GM21447 (cell line): ENCODE measurements at regions not wholly inside any gene's neighbourhood (a gene's known extent, or its start where the extent isn't known, plus 50 kb on each side); places are given as distances from the start of the nearest gene placed in this dataset.

ENCODE experiments used
- ATAC-seq: cut with Tn5 transposase; IDR thresholded peaks from one replicate; pipeline ENCODE4 v1.9.1; 2021; ENCODE audit not compliant: unreplicated experiment

- ATAC-seq: peak; percentile 63
These were observed 52.0 kb downstream of the RPP21 start for GRCh38 chr6:30396833-30397479.

DNA sequence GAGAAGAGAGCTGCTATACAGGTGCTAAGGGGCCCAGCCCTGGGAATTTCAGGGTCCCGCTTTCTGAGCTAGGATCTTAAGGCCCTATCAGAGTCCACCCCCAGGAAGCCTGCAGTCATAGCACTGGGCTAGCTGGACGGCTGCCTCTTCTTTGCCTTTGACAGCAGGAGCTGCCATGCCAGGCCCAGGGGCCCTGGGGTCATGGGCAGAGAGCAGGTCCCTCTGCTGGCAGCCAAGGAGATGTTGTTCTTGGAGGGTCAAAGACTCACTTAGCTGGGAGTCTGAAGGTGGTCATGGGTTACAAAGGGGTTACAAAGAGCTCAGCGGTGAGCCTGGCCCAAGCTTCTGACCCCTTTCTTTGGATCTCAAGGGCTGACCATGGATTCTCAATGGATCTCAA, 52.7 kb downstream of the RPP21 start:
- no peak for ATAC-seq

- ATAC-seq: no peak
These were observed 54.6 kb downstream of the RPP21 start for GRCh38 chr6:30399390-30400058.

DNA sequence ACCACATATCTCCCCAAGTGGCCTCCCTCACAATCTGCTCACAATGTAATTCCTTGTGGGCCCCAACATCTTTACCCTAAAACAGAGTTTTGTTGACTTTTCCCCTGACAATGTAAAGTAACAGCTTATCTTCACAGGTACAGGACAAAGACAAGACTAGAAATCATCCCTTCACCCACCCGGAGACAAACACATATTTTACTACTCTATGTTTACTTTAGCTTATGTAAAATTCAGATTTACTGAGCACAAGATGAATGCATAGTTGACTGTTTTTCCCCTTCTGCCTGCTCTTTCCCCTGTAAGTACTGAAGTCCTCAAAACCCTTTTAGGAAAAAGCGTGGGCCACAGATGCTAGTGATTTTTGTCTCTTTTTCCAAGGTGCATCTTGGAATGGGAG, 61.0 kb downstream of the RPP21 start:
- ATAC-seq: no peak

DNA sequence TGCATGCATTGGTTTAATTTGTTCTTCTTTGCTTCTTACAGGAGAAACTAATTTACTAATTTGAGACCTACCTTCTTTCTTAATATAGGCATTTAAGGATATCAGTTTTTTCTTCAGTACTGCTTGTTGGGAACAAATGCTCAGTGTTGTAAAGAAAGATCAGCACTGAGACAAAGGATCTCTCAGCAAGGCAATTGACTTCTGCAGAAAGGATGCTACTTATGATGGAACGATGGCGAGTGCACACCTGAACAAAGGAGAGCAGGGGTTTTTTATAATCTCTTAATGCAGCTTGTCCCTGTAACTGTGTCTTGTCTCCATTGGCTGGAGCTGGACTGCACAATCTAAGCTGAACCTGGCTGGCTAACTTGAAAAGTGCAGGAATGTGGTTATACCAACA, 64.2 kb downstream of the RPP21 start:
- ATAC-seq: no peak

DNA sequence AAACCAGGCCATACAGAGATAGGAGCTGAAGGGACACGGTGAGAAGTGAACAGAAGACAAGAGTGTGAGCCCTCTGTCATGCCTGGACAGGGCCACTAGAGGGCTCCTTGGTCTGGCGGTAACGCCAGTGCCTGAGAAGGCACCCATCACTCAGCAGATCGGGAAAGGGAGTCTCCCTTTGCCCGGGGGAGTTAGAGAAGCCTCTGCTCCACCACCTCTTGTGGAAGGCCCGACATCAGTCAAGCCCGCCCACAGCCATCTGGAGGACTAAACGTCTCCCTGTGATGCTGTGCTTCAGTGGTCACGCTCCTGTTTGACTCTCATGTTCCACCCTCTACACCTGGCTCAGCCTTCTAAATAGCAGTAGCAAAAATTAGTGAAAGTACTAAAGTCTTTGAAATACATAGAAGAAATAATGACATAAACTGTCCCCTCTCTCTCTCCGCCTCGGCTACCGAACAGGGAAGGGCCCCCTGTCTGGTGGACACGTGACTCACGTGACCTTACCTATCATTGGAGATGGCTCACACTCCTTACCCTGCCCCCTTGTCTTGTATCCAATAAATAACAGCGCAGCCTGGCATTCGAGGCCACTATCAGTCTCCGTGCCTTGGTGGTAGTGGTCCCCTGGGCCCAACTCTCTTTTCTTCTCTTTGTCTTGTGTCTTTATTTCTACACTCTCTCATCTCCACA, 66.7 kb downstream of the RPP21 start:
- ATAC-seq: no peak

GRCh38 chr6:30418448-30418847, 70.9 kb upstream of the HLA-E start:
- no peak for ATAC-seq

GRCh38 chr6:30424549-30424948, 64.8 kb upstream of the HLA-E start:
- no peak for ATAC-seq
